Activated naive CD4-positive, alpha-beta T cell treated with anti-CD3 and anti-CD28 coated beads for 36 hours (primary cell): ENCODE measurements at regions not wholly inside any gene's neighbourhood (a gene's known extent, or its start where the extent isn't known, plus 50 kb on each side); places are given as distances from the start of the nearest gene placed in this dataset.

Experiments used
- CTCF ChIA-PET: fragments of 350-600 bp; sonication (Branson Sonifier 250); formaldehyde crosslinking; loops from one replicate; lab custom pipeline; 2021; ENCODE audit warnings: antibody characterized with exemption; lab: Charles Lee
- DNase-seq: peaks from one replicate; pipeline ENCODE4 v3.0.0-alpha.2; 2020
- H3K27ac Mint-ChIP-seq: one replicate; pipeline ENCODE4 v1.8.0; 2021; ENCODE audit warnings: mild to moderate bottlenecking, mixed read lengths
- H3K27me3 Mint-ChIP-seq: one replicate; pipeline ENCODE4 v1.8.0; 2021; ENCODE audit warnings: low read depth, mixed read lengths
- H3K36me3 Mint-ChIP-seq: one replicate; pipeline ENCODE4 v1.8.0; 2021; ENCODE audit warnings: low read depth, mixed read lengths
- H3K4me1 Mint-ChIP-seq: one replicate; pipeline ENCODE4 v1.8.0; 2021; ENCODE audit warnings: low read depth, mixed read lengths
- H3K4me3 Mint-ChIP-seq: one replicate; pipeline ENCODE4 v1.8.0; 2021; ENCODE audit warnings: mild to moderate bottlenecking, moderate library complexity, mixed read lengths
- H3K9me3 Mint-ChIP-seq: one replicate; pipeline ENCODE4 v1.8.0; 2021; ENCODE audit warnings: mixed read lengths
- intact Hi-C: fragments of 100-400 bp; cut with micrococcal nuclease; formaldehyde crosslinking; loops from one replicate; pipeline ENCODE4 v1.15.1; 2023

GRCh38 chr5:74332682-74333081, 307.8 kb downstream of the ENC1 start:
- H3K36me3 Mint-ChIP-seq: no peaks in the 10 kb centered on the region
- H3K27ac Mint-ChIP-seq: no peak overlapping the region
- CTCF ChIA-PET: no interaction called here
- no peak for DNase-seq
- peaks cover 11% of the 10 kb centered on the region for H3K27me3 Mint-ChIP-seq
- no peaks in the 10 kb centered on the region for H3K9me3 Mint-ChIP-seq
- intact Hi-C loops: no loop called here
- no peaks in the 10 kb centered on the region for H3K4me1 Mint-ChIP-seq
- no peak overlapping the region for H3K4me3 Mint-ChIP-seq

DNA sequence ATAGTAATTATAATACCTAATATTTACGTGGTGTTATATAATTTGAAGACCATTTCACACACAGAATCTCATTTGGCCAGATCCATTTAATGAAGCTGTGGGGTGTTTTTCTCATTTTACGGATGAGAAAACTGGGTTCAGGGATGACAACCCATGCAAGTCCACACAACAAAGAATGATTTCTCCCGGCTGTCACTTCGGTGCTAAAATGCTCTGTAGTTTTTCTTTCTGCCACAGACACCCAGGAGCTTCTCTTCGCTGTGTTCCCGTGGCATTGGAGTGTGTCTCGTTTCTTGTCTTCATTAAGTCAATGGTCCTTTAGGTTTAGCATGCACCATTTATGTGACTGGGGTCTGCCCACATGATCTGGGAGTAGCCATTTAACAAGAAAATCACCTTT, 308.5 kb downstream of the ENC1 start:
- CTCF ChIA-PET: no interaction called here

GRCh38 chr5:74328221-74328630, 312.3 kb downstream of the ENC1 start:
- H3K4me1 Mint-ChIP-seq: peaks cover 9% of the 10 kb centered on the region
- H3K9me3 Mint-ChIP-seq: no peaks in the 10 kb centered on the region
- H3K36me3 Mint-ChIP-seq: no peaks in the 10 kb centered on the region
- no peak overlapping the region for H3K27ac Mint-ChIP-seq
- intact Hi-C loops: no loop called here
- peaks cover 3% of the 10 kb centered on the region for H3K27me3 Mint-ChIP-seq
- no peak overlapping the region for H3K4me3 Mint-ChIP-seq
- DNase-seq: no peak
- CTCF ChIA-PET: interaction anchor here (0.6 kb wide), 1 partner anchor 51 kb away, joined by 3 read pairs; no protein-coding TSS in a partner anchor

More for the DNA sequence above, 308.5 kb downstream of the ENC1 start:
- H3K27me3 Mint-ChIP-seq: peaks cover 11% of the 10 kb centered on the region
- no peak for DNase-seq
- no peak overlapping the region for H3K27ac Mint-ChIP-seq
- no peaks in the 10 kb centered on the region for H3K9me3 Mint-ChIP-seq
- intact Hi-C loops: no loop called here
- H3K36me3 Mint-ChIP-seq: no peaks in the 10 kb centered on the region
- H3K4me1 Mint-ChIP-seq: peaks cover 3% of the 10 kb centered on the region
- H3K4me3 Mint-ChIP-seq: no peak overlapping the region

DNA sequence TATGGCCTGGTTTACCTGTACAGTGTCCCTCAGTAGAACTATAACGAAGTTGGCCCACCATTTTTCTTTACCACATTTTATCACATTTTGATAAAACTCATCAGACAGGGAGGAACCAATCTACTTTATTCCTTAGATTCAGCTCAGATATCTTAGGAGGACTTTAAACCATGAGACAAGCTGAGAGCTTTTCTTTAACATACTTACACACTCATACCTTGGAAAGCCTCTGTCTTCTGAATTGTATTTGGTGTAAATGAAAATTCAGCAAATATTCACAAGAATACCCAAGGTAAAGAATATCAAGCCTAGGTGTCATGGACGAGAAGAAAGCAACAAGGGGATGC, 313.2 kb downstream of the ENC1 start:
- H3K9me3 Mint-ChIP-seq: no peaks in the 10 kb centered on the region
- no peak overlapping the region for H3K27ac Mint-ChIP-seq
- no peak for DNase-seq
- H3K27me3 Mint-ChIP-seq: peaks cover 4% of the 10 kb centered on the region
- no peaks in the 10 kb centered on the region for H3K36me3 Mint-ChIP-seq
- intact Hi-C loops: no loop called here
- CTCF ChIA-PET: no interaction called here
- H3K4me3 Mint-ChIP-seq: no peak overlapping the region
- H3K4me1 Mint-ChIP-seq: peaks cover 9% of the 10 kb centered on the region

DNA sequence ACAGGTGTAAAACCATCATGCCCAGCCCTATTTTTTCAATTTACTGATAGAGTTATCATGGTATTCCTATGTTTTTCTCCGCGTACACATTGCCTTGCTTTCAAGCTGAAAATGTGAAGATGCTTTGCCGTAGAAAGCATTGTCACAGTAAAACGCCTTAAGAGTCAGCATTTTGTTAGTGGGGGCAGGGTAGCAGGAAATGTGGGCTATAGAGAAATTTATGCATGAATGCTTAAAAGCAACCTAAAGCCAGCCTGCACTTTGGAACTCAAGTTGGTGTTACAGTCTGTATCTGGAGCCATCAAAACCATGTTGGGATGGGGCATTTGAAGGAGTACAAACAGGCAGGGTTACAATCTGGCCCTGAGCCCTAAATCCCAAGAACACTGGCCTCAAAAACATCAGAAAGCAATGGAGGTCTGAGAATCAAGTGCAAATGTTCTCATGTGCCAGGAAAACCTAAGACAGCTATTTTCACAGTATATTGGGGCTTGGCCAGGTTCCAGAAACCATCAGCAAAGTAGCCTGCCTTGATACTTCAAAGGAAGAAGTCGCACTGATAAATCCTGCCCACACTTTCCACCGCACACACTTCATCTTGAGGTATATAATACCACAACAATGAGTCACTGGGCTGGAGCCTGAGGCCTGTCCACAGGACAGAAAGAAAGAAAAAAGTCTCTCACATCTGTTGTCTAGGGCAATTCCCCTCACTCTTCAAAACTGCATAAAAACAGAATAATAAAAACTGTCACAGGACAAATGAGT, 313.8 kb downstream of the ENC1 start:
- Mint-ChIP-seq H3K27ac (no peak overlapping the region), H3K9me3 (no peaks in the 10 kb centered on the region), H3K4me1 (peaks cover 9% of the 10 kb centered on the region), H3K4me3 (no peak overlapping the region), H3K27me3 (peaks cover 7% of the 10 kb centered on the region), H3K36me3 (no peaks in the 10 kb centered on the region)
- peak; percentile 74 for DNase-seq
- intact Hi-C loops: no loop called here
- CTCF ChIA-PET: no interaction called here

GRCh38 chr5:74325866-74326265, 314.7 kb downstream of the ENC1 start:
- Mint-ChIP-seq H3K9me3 (no peaks in the 10 kb centered on the region), H3K4me3 (no peak overlapping the region), H3K27ac (no peak overlapping the region), H3K27me3 (peaks cover 7% of the 10 kb centered on the region), H3K4me1 (peaks cover 9% of the 10 kb centered on the region), H3K36me3 (no peaks in the 10 kb centered on the region)
- no peak for DNase-seq
- intact Hi-C loops: no loop called here
- CTCF ChIA-PET: no interaction called here

- intact Hi-C loops: no loop called here
- no peak for DNase-seq
- peaks cover 9% of the 10 kb centered on the region for H3K4me1 Mint-ChIP-seq
- H3K9me3 Mint-ChIP-seq: no peaks in the 10 kb centered on the region
- H3K27me3 Mint-ChIP-seq: peaks cover 4% of the 10 kb centered on the region
- no peaks in the 10 kb centered on the region for H3K36me3 Mint-ChIP-seq
- CTCF ChIA-PET: no interaction called here
- no peak overlapping the region for H3K4me3 Mint-ChIP-seq
- no peak overlapping the region for H3K27ac Mint-ChIP-seq
Measured at GRCh38 chr5:74324556-74324955, 316.0 kb downstream of the ENC1 start.

- H3K27me3 Mint-ChIP-seq: peaks cover 4% of the 10 kb centered on the region
- intact Hi-C loops: no loop called here
- CTCF ChIA-PET: interaction anchor here (0.7 kb wide), 1 partner anchor 344 kb away, joined by 3 read pairs; no protein-coding TSS in a partner anchor
- H3K4me1 Mint-ChIP-seq: peaks cover 16% of the 10 kb centered on the region
- no peak overlapping the region for H3K27ac Mint-ChIP-seq
- H3K36me3 Mint-ChIP-seq: no peaks in the 10 kb centered on the region
- no peak for DNase-seq
- no peak overlapping the region for H3K4me3 Mint-ChIP-seq
- no peaks in the 10 kb centered on the region for H3K9me3 Mint-ChIP-seq
Measured at GRCh38 chr5:74322944-74323343, 317.6 kb downstream of the ENC1 start.

- CTCF ChIA-PET: no interaction called here
- no peak for DNase-seq
- no peaks in the 10 kb centered on the region for H3K9me3 Mint-ChIP-seq
- H3K27ac Mint-ChIP-seq: no peak overlapping the region
- peaks cover 4% of the 10 kb centered on the region for H3K27me3 Mint-ChIP-seq
- no peaks in the 10 kb centered on the region for H3K36me3 Mint-ChIP-seq
- H3K4me1 Mint-ChIP-seq: peaks cover 15% of the 10 kb centered on the region
- no peak overlapping the region for H3K4me3 Mint-ChIP-seq
- intact Hi-C loops: no loop called here
Measured at GRCh38 chr5:74322191-74322590, 318.3 kb downstream of the ENC1 start.

GRCh38 chr5:74321326-74321725, 319.2 kb downstream of the ENC1 start:
- CTCF ChIA-PET: no interaction called here
- intact Hi-C loops: no loop called here
- peaks cover 7% of the 10 kb centered on the region for H3K4me1 Mint-ChIP-seq
- no peaks in the 10 kb centered on the region for H3K36me3 Mint-ChIP-seq
- peaks cover 4% of the 10 kb centered on the region for H3K27me3 Mint-ChIP-seq
- DNase-seq: no peak
- H3K4me3 Mint-ChIP-seq: no peak overlapping the region
- no peaks in the 10 kb centered on the region for H3K9me3 Mint-ChIP-seq
- no peak overlapping the region for H3K27ac Mint-ChIP-seq

DNA sequence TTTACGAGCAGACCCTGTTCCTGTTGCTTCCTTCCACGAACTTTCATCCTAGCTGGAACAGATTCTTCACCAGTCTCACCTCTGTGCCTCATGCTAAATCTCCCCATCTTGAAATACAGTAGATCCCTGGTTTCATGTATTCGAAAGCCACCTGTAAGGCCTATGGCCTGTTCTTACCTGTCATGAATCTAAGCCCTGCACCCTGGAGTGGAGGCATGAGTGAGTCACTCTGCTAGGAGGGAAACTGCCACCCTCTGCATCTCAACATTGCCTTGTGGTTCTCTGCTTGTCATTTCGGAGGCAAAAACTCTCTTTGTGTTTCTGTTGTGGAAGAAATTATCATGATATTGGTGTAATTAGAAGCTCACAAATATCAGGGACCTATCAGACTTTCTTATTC, 320.0 kb downstream of the ENC1 start:
- Mint-ChIP-seq H3K27me3 (peaks cover 4% of the 10 kb centered on the region), H3K27ac (no peak overlapping the region), H3K36me3 (no peaks in the 10 kb centered on the region), H3K9me3 (no peaks in the 10 kb centered on the region), H3K4me3 (no peak overlapping the region), H3K4me1 (peaks cover 9% of the 10 kb centered on the region)
- CTCF ChIA-PET: no interaction called here
- intact Hi-C loops: no loop called here
- DNase-seq: no peak

- peak overlapping the region; percentile 15 for H3K27ac Mint-ChIP-seq
- peak; percentile 41 for DNase-seq
- intact Hi-C loops: loop anchor here (2.0 to 5.0 kb wide), 2 partner anchors 258 to 323 kb away; partner anchors contain the start of gene ENC1
Measured at GRCh38 chr5:74319076-74319475, 321.5 kb downstream of the ENC1 start.

DNA sequence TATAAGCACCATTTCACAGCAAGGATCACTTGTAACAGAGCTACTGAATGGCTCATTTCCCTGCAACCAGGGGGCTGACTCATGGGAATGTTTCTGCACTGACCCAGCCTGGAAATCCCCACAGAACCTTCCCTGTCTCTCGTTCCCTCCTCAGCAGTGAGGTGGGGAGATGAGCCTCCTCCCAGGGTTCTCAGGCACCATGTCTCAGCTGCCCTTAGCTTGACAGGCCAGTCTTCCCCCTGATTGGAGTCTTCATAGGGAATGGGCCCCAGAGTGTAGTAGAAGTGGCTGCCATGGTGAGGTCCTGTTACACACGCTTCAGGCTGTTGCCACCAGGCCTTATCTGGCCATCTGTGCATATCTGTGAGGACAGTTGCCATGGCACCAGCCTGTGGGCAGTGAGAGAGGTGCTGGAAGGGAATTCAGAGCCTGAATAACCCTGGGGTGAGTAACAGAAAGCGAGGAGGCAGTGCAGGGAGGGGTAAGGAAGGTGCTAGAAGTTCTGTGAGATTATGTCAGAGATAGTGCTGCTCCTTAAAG, 324.4 kb downstream of the ENC1 start:
- Mint-ChIP-seq H3K36me3 (no peaks in the 10 kb centered on the region), H3K9me3 (no peaks in the 10 kb centered on the region), H3K27me3 (peaks cover 18% of the 10 kb centered on the region), H3K27ac (no peak overlapping the region), H3K4me3 (no peak overlapping the region), H3K4me1 (peaks cover 9% of the 10 kb centered on the region)
- CTCF ChIA-PET: no interaction called here
- peak; percentile 52 for DNase-seq
- intact Hi-C loops: loop anchor here (5.0 kb wide), 1 partner anchor 326 kb away; the partner anchor contains the start of gene ENC1

More at GRCh38 chr5:74319076-74319475, 321.5 kb downstream of the ENC1 start:
- H3K36me3 Mint-ChIP-seq: no peaks in the 10 kb centered on the region
- H3K4me3 Mint-ChIP-seq: no peak overlapping the region
- peaks cover 13% of the 10 kb centered on the region for H3K27me3 Mint-ChIP-seq
- peaks cover 9% of the 10 kb centered on the region for H3K4me1 Mint-ChIP-seq
- CTCF ChIA-PET: interaction anchor here (0.7 kb wide), 1 partner anchor 12 kb away, joined by 3 read pairs; no protein-coding TSS in a partner anchor
- H3K9me3 Mint-ChIP-seq: no peaks in the 10 kb centered on the region
